Common myeloid progenitor, CD34-positive (primary cell): ENCODE measurements at regions not wholly inside any gene's neighbourhood (a gene's known extent, or its start where the extent isn't known, plus 50 kb on each side); places are given as distances from the start of the nearest gene placed in this dataset.

Experiments used
- CTCF ChIA-PET: fragments of 350-600 bp; sonication (Branson Sonifier 250); formaldehyde crosslinking; loops from one replicate; lab custom pipeline; 2021; ENCODE audit warnings: antibody characterized with exemption; lab: Charles Lee
- POLR2A ChIA-PET: fragments of 350-600 bp; sonication (Branson Sonifier 250); formaldehyde crosslinking; loops from one replicate; lab custom pipeline; 2021; ENCODE audit warnings: antibody characterized with exemption; lab: Charles Lee
- DNase-seq, 3 donors: peaks; one replicate each; pipeline versions ENCODE4 v3.0.0 to v3.0.0-alpha.2; 2013
- H3K27ac ChIP-seq, 2 experiments: 1 replicate in 1 of 2; 2 replicates in 1 of 2; pipeline ENCODE4 v1.7.0; 2013; ENCODE audit warnings: inconsistent platforms in 2 of 2, low read length in 2 of 2, mild to moderate bottlenecking in 2 of 2, low read depth in 1 of 2, moderate library complexity in 1 of 2; ENCODE audit not compliant: severe bottlenecking in 2 of 2, insufficient read depth in 1 of 2, poor library complexity in 1 of 2
- H3K27me3 ChIP-seq, 5 experiments: replicated peaks in 2 of 5; 1 replicate in 3 of 5; 2 replicates in 2 of 5; pipeline versions ENCODE4 v1.6.1 to v1.7.0; 2013; ENCODE audit warnings: low read length in 4 of 5, mild to moderate bottlenecking in 2 of 5, moderate library complexity in 2 of 5, inconsistent platforms in 1 of 5; ENCODE audit not compliant: insufficient read depth in 5 of 5, control insufficient read depth in 4 of 5
- H3K36me3 ChIP-seq, 4 experiments: 1 replicate in 2 of 4; 2 replicates in 2 of 4; pipeline versions ENCODE4 v1.6.1 to v1.7.0; 2013; ENCODE audit warnings: low read length in 3 of 4, control low read depth in 1 of 4, mild to moderate bottlenecking in 1 of 4; ENCODE audit not compliant: control insufficient read depth in 4 of 4, insufficient read depth in 4 of 4
- H3K4me1 ChIP-seq, 4 experiments: 1 replicate in 3 of 4; 2 replicates in 1 of 4; pipeline versions ENCODE4 v1.6.1 to v1.7.1; 2013; ENCODE audit warnings: low read length in 3 of 4, mild to moderate bottlenecking in 3 of 4, control low read depth in 1 of 4, inconsistent platforms in 1 of 4, moderate library complexity in 1 of 4; ENCODE audit not compliant: control insufficient read depth in 4 of 4, insufficient read depth in 4 of 4; ENCODE audit errors: control extremely low read depth in 1 of 4
- H3K4me3 ChIP-seq, 7 experiments: 1 replicate in 4 of 7; 2 replicates in 3 of 7; pipeline versions ENCODE4 v1.5.1 to v1.7.0; 2013; ENCODE audit warnings: mild to moderate bottlenecking in 7 of 7, low read length in 6 of 7, moderate library complexity in 6 of 7, inconsistent platforms in 2 of 7, low read depth in 2 of 7, control low read depth in 1 of 7; ENCODE audit not compliant: insufficient read depth in 4 of 7, control insufficient read depth in 1 of 7; ENCODE audit errors: extremely low read depth in 1 of 7
- H3K9me3 ChIP-seq, 5 experiments: 1 replicate in 4 of 5; 2 replicates in 1 of 5; pipeline versions ENCODE4 v1.6.1 to v1.7.1; 2013; ENCODE audit warnings: low read length in 4 of 5, mild to moderate bottlenecking in 2 of 5, inconsistent platforms in 1 of 5, low read depth in 1 of 5, moderate library complexity in 1 of 5; ENCODE audit not compliant: control insufficient read depth in 4 of 5, insufficient read depth in 2 of 5; ENCODE audit errors: control extremely low read depth in 1 of 5
- WGBS: methylation state at CpG from one replicate; pipeline ENCODE4 v1.1.5; 2013; ENCODE audit not compliant: insufficient coverage; 5-methylcytosine and 5-hydroxymethylcytosine counted together

- 98% methylated on average over 6 of the region's 8 CpGs for WGBS
- no peaks in the 10 kb centered on the region for H3K36me3 ChIP-seq
- H3K27me3 ChIP-seq: no peaks in the 10 kb centered on the region
- no peak overlapping the region for H3K27ac ChIP-seq
- no peak for DNase-seq
- no peaks in the 10 kb centered on the region for H3K4me1 ChIP-seq
- CTCF ChIA-PET: no interaction called here
- no peak overlapping the region for H3K4me3 ChIP-seq
- H3K9me3 ChIP-seq: no peaks in the 10 kb centered on the region
- POLR2A ChIA-PET: no interaction called here
Observed at GRCh38 chr3:178415384-178415783, 120.9 kb upstream of the KCNMB2 start.

DNA sequence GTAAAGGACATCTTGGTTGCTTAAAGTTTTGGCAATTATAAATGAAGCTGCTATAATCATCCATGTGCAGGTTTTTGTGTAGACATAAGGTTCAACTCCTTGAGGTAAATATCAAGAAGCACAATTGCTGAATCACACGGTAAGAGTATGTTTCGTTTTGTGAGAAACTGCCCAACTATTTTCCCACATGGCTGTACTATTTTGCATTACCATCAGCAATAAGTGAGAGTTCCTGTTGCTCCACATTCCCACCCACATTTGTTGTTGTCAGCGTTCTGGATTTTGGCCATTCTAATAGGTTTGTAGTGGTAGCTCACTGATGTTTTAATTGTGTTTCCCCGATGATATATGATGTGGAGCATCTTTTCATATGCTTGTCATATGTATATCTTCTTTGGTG is 118.5 kb upstream of the KCNMB2 start:
- DNase-seq: no peak
- no peaks in the 10 kb centered on the region for H3K4me1 ChIP-seq
- H3K36me3 ChIP-seq: no peaks in the 10 kb centered on the region
- WGBS: 100% methylated on average over 2 of the region's 4 CpGs
- CTCF ChIA-PET: no interaction called here
- no peak overlapping the region for H3K4me3 ChIP-seq
- H3K9me3 ChIP-seq: no peaks in the 10 kb centered on the region
- POLR2A ChIA-PET: no interaction called here
- H3K27me3 ChIP-seq: no peaks in the 10 kb centered on the region
- H3K27ac ChIP-seq: no peak overlapping the region

DNA sequence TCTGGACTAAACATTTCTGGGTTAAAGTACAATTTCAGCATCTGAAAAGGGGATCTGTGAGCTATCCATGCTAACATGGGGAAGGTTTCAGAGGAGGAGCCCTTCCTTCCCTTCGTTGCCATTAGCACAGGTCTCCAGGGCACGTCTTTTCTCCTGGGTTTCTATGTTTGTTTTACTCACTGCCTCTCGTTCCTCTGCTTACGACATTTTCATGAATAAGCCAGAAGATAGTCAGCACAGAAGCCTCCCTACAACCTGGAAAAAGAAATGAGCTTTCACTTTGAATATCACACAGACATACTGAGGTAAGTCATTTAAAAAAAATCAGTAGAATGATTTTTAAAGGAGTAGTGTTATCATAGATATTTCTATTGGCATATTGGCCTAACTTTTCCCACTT is 117.2 kb upstream of the KCNMB2 start:
- 95% methylated on average over 2 of the region's 4 CpGs for WGBS
- ChIA-PET POLR2A (no interaction called here), CTCF (no interaction called here)

DNA sequence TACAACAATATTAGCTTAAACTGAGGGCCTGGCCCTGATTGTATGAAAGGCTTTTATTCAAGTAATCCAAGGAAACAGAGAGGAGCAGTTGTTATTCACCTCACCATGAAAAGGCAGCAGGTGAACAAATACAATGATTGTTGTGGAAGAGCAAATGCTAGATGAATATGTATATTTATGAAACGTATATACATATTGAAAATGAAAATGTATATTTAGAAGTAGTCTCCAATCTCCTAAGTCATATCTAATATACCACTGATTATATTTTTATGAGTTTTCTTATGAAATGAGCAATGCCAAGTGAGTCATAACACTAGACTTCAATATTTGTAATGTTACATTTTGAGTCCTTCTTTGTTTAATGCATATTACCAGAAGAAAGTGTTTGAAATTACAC is 116.2 kb upstream of the KCNMB2 start:
- POLR2A ChIA-PET: no interaction called here
- WGBS: no CpG with 5 or more reads among the region's 1 CpG
- H3K27ac ChIP-seq: no peak overlapping the region
- DNase-seq: no peak
- H3K9me3 ChIP-seq: no peaks in the 10 kb centered on the region
- H3K27me3 ChIP-seq: no peaks in the 10 kb centered on the region
- no peaks in the 10 kb centered on the region for H3K4me1 ChIP-seq
- CTCF ChIA-PET: no interaction called here
- no peak overlapping the region for H3K4me3 ChIP-seq
- H3K36me3 ChIP-seq: no peaks in the 10 kb centered on the region

More for the DNA sequence above, 117.2 kb upstream of the KCNMB2 start:
- Histone ChIP-seq H3K36me3 (no peaks in the 10 kb centered on the region), H3K4me1 (no peaks in the 10 kb centered on the region), H3K4me3 (no peak overlapping the region), H3K27ac (no peak overlapping the region), H3K9me3 (no peaks in the 10 kb centered on the region), H3K27me3 (no peaks in the 10 kb centered on the region)
- DNase-seq: no peak

DNA sequence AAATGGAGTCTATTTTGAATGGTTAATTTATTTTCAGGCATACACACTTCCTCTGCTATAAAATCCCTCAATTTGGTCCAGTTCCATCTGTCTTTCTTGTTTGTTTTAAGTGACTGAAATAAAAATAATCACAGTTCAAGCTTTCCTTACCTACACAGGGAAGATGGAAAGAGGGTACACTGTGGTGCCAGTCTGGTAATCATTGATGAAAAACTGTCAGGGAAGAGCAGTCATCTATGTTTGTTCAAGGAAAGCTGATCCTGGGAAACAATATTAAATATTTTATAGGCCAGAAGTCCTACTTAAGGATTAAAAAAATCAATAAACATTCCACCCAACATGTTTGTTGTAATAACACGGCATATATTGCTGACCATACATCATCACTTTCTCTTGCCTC is 115.2 kb upstream of the KCNMB2 start:
- Histone ChIP-seq H3K27ac (no peak overlapping the region), H3K4me1 (no peaks in the 10 kb centered on the region), H3K4me3 (no peak overlapping the region), H3K27me3 (no peaks in the 10 kb centered on the region), H3K9me3 (no peaks in the 10 kb centered on the region), H3K36me3 (no peaks in the 10 kb centered on the region)
- DNase-seq: no peak
- 100% methylated on average over 1 of the region's 1 CpG for WGBS
- CTCF ChIA-PET: no interaction called here
- POLR2A ChIA-PET: no interaction called here

DNA sequence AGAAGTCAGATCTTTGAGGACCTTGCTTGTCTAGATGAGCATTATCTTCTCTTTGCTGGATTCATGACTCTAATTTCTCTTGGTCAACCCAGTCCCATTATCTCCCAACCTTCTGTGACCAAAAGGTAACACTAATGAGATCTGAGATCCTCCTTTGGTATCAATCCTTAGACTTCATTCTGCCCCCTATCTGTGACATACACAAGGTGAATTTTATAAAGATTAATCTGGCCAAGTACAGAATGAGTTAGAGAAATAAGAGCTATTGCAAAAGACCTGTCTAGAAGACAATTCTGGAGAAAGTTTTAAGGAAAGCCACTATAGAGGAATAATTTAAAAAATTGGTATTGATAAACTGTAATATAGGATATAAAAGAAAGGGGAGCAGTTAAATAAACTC is 113.8 kb upstream of the KCNMB2 start:
- H3K27me3 ChIP-seq: no peaks in the 10 kb centered on the region
- no peaks in the 10 kb centered on the region for H3K36me3 ChIP-seq
- H3K9me3 ChIP-seq: no peaks in the 10 kb centered on the region
- H3K27ac ChIP-seq: no peak overlapping the region
- H3K4me1 ChIP-seq: no peaks in the 10 kb centered on the region
- CTCF ChIA-PET: no interaction called here
- DNase-seq: no peak
- no peak overlapping the region for H3K4me3 ChIP-seq
- POLR2A ChIA-PET: no interaction called here

- CTCF ChIA-PET: no interaction called here
Observed at GRCh38 chr3:178428037-178428436, 108.2 kb upstream of the KCNMB2 start.

More at GRCh38 chr3:178428037-178428436, 108.2 kb upstream of the KCNMB2 start:
- H3K9me3 ChIP-seq: no peaks in the 10 kb centered on the region
- H3K27ac ChIP-seq: no peak overlapping the region
- POLR2A ChIA-PET: no interaction called here
- H3K27me3 ChIP-seq: no peaks in the 10 kb centered on the region
- no peaks in the 10 kb centered on the region for H3K4me1 ChIP-seq
- no peak overlapping the region for H3K4me3 ChIP-seq
- no peaks in the 10 kb centered on the region for H3K36me3 ChIP-seq
- DNase-seq: no peak
